ENCODE measurements at regions not wholly inside any gene's neighbourhood (a gene's known extent, or its start where the extent isn't known, plus 50 kb on each side); places are given as distances from the start of the nearest gene placed in this dataset.

GRCh38 chr18:10265560-10266333 lies 188.7 kb upstream of the APCDD1 start:
- no peak for DNase-seq (ENCODE audit: low read depth, low spot score)
- in situ Hi-C loops (cut with HindIII; ENCODE audit: low pct_unique_long_range_greater_than_20kb, low sequenced_read_pairs) (no loop called here), intact Hi-C loops (cut with micrococcal nuclease; ENCODE audit: unreplicated experiment) (no loop called here)
- H3K4me3 ChIP-seq (ENCODE audit: low read depth in 2 of 2, low read length in 2 of 2): no peak overlapping the region
- no peak for TF ChIP-seq CTCF (IDR thresholded peaks at IDR 0.05)
- TF ChIP-seq REST (IDR thresholded peaks at IDR 0.05; ENCODE audit: insufficient read depth in 1 of 2, low read depth in 2 of 2, low read length in 1 of 2): no peak
- TF ChIP-seq SIN3A (IDR thresholded peaks at IDR 0.05; ENCODE audit: borderline replicate concordance, insufficient read depth, low read depth, low read length): no peak
- TF ChIP-seq POLR2AphosphoS5 (IDR thresholded peaks at IDR 0.05; ENCODE audit: low read depth, low read length): no peak
- no peak for TF ChIP-seq TCF7L2 (IDR thresholded peaks at IDR 0.05; ENCODE audit: low read depth, low read length)
- no peaks in the 10 kb centered on the region for H3K36me3 ChIP-seq (ENCODE audit: control insufficient read depth, insufficient read depth, low read length)
- ChIA-PET POLR2A (no interaction called here), CTCF (no interaction called here)
- H3K27ac ChIP-seq (ENCODE audit: low read length): no peak overlapping the region
- no peaks in the 10 kb centered on the region for H3K4me1 ChIP-seq (ENCODE audit: control insufficient read depth, insufficient read depth, low read length)
- ATAC-seq: no peak
- no peaks in the 10 kb centered on the region for H3K9me3 ChIP-seq (ENCODE audit: control insufficient read depth, insufficient read depth, low read depth, low read length)
- H3K27me3 ChIP-seq (ENCODE audit: control insufficient read depth, insufficient read depth, low read length): no peaks in the 10 kb centered on the region; the same call in 1 of the 2 replicates
- no TSS peak for BruUV-seq (replicated peaks)

GRCh38 chr18:10266334-10266590 lies 188.2 kb upstream of the APCDD1 start:
- Histone ChIP-seq H3K27ac (ENCODE audit: low read length) (no peak overlapping the region), H3K4me1 (ENCODE audit: control insufficient read depth, insufficient read depth, low read length) (no peaks in the 10 kb centered on the region), H3K27me3 (ENCODE audit: control insufficient read depth, insufficient read depth, low read length) (no peaks in the 10 kb centered on the region; the same call in 1 of the 2 replicates), H3K36me3 (ENCODE audit: control insufficient read depth, insufficient read depth, low read length) (no peaks in the 10 kb centered on the region), H3K9me3 (ENCODE audit: control insufficient read depth, insufficient read depth, low read depth, low read length) (no peaks in the 10 kb centered on the region), H3K4me3 (ENCODE audit: low read depth in 2 of 2, low read length in 2 of 2) (no peak overlapping the region)
- ChIA-PET CTCF (no interaction called here), POLR2A (no interaction called here)
- TF ChIP-seq TCF7L2 (IDR thresholded peaks at IDR 0.05; ENCODE audit: low read depth, low read length) (no peak), POLR2AphosphoS5 (IDR thresholded peaks at IDR 0.05; ENCODE audit: low read depth, low read length) (no peak), CTCF (IDR thresholded peaks at IDR 0.05) (no peak), SIN3A (IDR thresholded peaks at IDR 0.05; ENCODE audit: borderline replicate concordance, insufficient read depth, low read depth, low read length) (no peak), REST (IDR thresholded peaks at IDR 0.05; ENCODE audit: insufficient read depth in 1 of 2, low read depth in 2 of 2, low read length in 1 of 2) (no peak)
- DNase-seq (ENCODE audit: low read depth, low spot score) (no peak), ATAC-seq (no peak)
- in situ Hi-C loops (cut with HindIII; ENCODE audit: low pct_unique_long_range_greater_than_20kb, low sequenced_read_pairs) (no loop called here), intact Hi-C loops (cut with micrococcal nuclease; ENCODE audit: unreplicated experiment) (no loop called here)
- BruUV-seq (replicated peaks): no TSS peak

All from Panc1 (cell line).